Lower lobe of right lung (tissue), 2 donors: ENCODE measurements at regions not wholly inside any gene's neighbourhood (a gene's known extent, or its start where the extent isn't known, plus 50 kb on each side); places are given as distances from the start of the nearest gene placed in this dataset.
"Not testable (repeated sequence)": the region's sequence is repeated elsewhere in the genome, so short reads cannot be mapped to it uniquely, and the experiment has no call there.

Source experiments
- ATAC-seq, 2 donors: fragments of 200-7000 bp; cut with Tn5 transposase; one replicate each; pipeline ENCODE4 v1.9.1; 2020 to 2022; ENCODE audit warnings: mild to moderate bottlenecking in 2 of 2, moderate library complexity in 2 of 2
- DNase-seq: peaks from one replicate; pipeline ENCODE4 v3.0.0-alpha.2; 2020
- H3K27ac ChIP-seq: fragments of 200-600 bp; one replicate; pipeline ENCODE4 v1.8.0; 2022
- H3K27me3 ChIP-seq: fragments of 200-600 bp; one replicate; pipeline ENCODE4 v1.8.0; 2022; ENCODE audit warnings: low read depth
- H3K36me3 ChIP-seq: fragments of 200-600 bp; one replicate; pipeline ENCODE4 v1.8.0; 2022; ENCODE audit warnings: mild to moderate bottlenecking
- H3K4me1 ChIP-seq: fragments of 200-600 bp; one replicate; pipeline ENCODE4 v1.8.0; 2022
- H3K4me3 ChIP-seq: fragments of 200-600 bp; one replicate; pipeline ENCODE4 v1.8.0; 2022; ENCODE audit warnings: mild to moderate bottlenecking
- H3K9me3 ChIP-seq: fragments of 200-600 bp; one replicate; pipeline ENCODE4 v1.8.0; 2022
- intact Hi-C: fragments of 100-400 bp; cut with DNase I; formaldehyde crosslinking; loops from one replicate; pipeline ENCODE4 v1.11.0; 2022
- TF ChIP-seq, protein P1 (sequence below): fragments of 200-600 bp; IDR thresholded peaks from one replicate; pipeline ENCODE4 v1.8.0; 2022; ENCODE audit warnings: antibody characterized with exemption, mild to moderate bottlenecking
- donor health status: DM: no; HTN: yes; CAD: no; lungs with severe emphysema.

DNA sequence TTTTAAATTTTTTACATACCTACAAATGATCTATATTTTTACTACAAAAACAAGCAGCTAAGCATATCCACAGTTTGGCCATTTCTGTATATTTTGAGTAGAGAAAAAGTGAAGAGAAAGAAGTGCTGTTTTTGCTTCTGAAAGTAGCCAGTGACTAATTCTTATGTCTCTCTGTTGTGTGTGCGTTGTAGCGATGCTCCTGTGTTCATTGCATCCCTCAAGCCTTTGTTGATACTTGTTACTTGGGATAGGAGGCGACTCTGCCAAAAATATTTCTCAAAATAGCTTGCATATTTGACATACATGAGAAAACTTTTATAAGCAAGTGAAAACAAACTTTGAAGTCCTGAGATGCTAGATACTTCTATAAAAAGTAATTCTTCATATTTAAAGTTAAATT is 714.1 kb downstream of the FSCB start:
- Histone ChIP-seq H3K9me3 (no peaks in the 10 kb centered on the region), H3K4me3 (no peak overlapping the region)
- intact Hi-C loops: no loop called here

DNA sequence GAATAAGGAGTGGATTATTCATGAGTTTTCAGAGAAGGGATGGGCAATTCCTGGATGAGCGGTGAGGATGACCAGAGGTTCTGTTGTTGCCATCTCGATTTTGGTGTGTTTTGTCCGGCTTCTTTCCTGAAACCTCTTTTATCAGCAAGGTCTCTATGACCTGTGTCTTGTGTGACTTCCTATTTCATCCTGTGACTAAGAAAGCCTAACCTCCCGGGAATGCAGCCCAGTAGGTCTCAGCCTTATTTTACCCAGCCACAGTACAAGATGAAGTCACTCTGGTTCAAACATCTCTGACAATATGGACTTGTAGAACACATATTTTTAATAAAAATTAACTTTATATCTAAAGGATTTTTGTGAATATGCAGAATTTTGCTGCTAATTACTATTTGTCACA is 716.4 kb downstream of the FSCB start:
- no peak for DNase-seq
- Histone ChIP-seq H3K36me3 (no peaks in the 10 kb centered on the region), H3K4me1 (no peaks in the 10 kb centered on the region), H3K9me3 (no peaks in the 10 kb centered on the region), H3K27ac (no peak overlapping the region), H3K4me3 (no peak overlapping the region), H3K27me3 (no peaks in the 10 kb centered on the region)
- no peak for ATAC-seq
- TF ChIP-seq, protein P1, sequence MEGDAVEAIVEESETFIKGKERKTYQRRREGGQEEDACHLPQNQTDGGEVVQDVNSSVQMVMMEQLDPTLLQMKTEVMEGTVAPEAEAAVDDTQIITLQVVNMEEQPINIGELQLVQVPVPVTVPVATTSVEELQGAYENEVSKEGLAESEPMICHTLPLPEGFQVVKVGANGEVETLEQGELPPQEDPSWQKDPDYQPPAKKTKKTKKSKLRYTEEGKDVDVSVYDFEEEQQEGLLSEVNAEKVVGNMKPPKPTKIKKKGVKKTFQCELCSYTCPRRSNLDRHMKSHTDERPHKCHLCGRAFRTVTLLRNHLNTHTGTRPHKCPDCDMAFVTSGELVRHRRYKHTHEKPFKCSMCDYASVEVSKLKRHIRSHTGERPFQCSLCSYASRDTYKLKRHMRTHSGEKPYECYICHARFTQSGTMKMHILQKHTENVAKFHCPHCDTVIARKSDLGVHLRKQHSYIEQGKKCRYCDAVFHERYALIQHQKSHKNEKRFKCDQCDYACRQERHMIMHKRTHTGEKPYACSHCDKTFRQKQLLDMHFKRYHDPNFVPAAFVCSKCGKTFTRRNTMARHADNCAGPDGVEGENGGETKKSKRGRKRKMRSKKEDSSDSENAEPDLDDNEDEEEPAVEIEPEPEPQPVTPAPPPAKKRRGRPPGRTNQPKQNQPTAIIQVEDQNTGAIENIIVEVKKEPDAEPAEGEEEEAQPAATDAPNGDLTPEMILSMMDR: no peak
- intact Hi-C loops: no loop called here

More for the DNA sequence above, 714.1 kb downstream of the FSCB start:
- H3K27ac ChIP-seq: no peak overlapping the region
- ATAC-seq (no peak), DNase-seq (no peak)
- H3K36me3 ChIP-seq: no peaks in the 10 kb centered on the region
- TF ChIP-seq, protein P1: no peak
- no peaks in the 10 kb centered on the region for H3K27me3 ChIP-seq
- no peaks in the 10 kb centered on the region for H3K4me1 ChIP-seq

DNA sequence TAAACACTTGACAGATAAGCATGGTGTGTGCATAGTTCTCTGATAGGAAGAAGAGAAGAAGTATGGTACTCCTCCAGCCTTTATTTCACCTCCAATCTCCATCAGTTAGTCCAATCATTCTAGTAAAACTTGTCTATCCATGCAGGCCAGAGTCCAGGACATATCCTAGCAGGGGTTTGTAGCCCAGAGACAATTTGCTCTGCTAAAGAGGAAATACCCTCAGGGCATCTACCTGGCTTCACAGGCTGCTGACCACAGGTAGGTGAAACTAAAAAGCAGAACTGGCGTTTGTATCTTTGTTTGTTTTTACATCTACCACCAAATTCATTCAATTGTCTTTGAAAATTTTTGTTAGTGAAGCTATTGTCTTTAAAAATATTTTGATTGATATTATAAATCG is 717.6 kb downstream of the FSCB start:
- no peak overlapping the region for H3K4me3 ChIP-seq
- TF ChIP-seq, protein P1: no peak
- H3K27me3 ChIP-seq: no peaks in the 10 kb centered on the region
- no peak overlapping the region for H3K27ac ChIP-seq
- H3K9me3 ChIP-seq: no peaks in the 10 kb centered on the region
- H3K4me1 ChIP-seq: no peaks in the 10 kb centered on the region
- ATAC-seq (no peak), DNase-seq (no peak)
- intact Hi-C loops: no loop called here
- no peaks in the 10 kb centered on the region for H3K36me3 ChIP-seq

DNA sequence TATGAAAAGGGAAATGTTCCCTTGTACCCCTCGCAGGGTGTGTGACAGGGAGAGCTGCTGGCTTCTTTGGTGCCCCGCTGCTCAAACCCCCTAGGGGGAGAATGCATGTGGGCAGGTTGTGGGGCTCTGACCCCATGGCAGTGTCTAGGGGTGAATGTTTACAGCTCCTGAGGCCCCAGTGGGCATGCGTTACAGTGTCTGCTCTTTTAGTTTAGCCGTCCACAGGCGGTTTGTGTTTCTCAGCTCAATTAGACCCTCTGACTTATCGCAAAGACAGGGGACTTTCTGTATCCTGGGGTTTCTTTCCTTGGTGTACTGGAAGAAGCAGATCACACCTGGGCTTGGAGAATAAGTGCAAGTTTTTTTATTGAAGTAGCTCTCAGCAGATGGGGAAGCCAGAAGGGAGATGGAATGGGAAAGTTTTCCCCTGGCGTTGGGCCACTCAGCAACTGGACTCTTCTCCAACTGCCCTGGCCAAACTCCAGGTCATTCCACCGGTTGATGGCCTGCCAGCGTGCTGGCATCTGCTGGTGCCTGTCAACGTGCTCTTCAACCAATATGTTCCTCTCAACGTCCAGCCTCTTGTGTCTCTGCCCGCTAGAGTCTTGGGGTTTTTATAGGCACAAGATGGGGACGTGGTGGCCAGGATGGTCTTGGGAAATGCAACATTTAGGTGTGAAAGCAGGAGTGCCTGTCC is 720.9 kb downstream of the FSCB start:
- Histone ChIP-seq H3K4me1 (no peaks in the 10 kb centered on the region), H3K9me3 (no peaks in the 10 kb centered on the region), H3K4me3 (no peak overlapping the region), H3K27me3 (no peaks in the 10 kb centered on the region), H3K36me3 (no peaks in the 10 kb centered on the region), H3K27ac (no peak overlapping the region)
- ATAC-seq (no peak), DNase-seq (peak; percentile 28)
- intact Hi-C loops: no loop called here
- TF ChIP-seq, protein P1: no peak

DNA sequence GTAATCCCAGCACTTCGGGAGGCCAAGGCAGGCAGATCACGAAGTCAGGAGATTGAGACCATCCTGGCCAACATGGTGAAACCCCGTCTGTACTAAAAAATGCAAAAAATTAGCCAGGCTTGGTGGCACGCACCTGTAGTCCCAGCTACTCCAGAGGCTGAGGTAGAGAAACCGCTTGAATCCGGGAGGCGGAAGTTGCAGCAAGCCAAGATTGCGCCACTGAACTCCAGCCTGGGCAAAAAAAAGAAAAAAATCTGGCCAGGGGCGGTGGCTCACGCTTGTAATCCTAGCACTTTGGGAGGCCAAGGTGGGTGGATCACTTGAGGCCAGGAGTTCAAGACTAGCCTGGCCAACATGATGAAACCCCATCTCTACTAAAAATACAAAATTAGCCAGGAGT is 722.7 kb downstream of the FSCB start:
- H3K27ac ChIP-seq, H3K4me3 ChIP-seq, H3K27me3 ChIP-seq, H3K4me1 ChIP-seq, ATAC-seq, H3K36me3 ChIP-seq, H3K9me3 ChIP-seq, DNase-seq, intact Hi-C loops: not testable (repeated sequence)

DNA sequence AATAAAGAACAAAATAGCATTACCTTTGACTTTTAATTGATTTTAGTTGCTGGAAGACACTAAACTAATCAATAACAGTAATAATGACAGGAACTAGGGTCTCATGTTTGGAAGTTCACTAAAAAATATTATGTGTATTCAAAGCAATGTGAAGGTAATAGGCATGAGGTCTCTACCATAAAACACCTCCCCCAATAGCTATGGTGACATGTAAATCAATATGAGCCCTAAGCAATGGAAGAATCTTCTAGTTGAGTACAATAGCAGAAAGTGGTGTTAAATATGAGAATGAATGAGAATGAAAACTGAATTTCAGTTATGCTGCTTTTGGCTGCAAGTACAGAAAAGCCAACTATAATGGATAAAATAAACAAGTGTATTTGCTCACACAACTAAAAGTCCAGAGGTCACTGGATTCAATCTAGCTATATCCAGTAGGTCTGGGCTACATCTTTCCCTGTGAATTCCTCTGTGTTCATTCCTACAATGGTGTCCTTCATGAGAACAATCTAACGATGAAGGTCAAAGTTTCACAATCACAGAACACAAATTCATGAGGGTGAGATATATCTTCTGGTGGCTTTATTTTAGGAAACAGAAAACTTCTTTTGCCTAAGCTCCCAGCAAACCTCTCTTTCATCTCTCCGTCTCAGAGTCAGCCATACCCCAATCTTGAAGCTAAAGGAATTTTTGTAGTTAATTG is 728.0 kb downstream of the FSCB start:
- Histone ChIP-seq H3K27me3 (no peaks in the 10 kb centered on the region), H3K27ac (no peak overlapping the region), H3K4me1 (no peaks in the 10 kb centered on the region), H3K4me3 (no peak overlapping the region), H3K36me3 (no peaks in the 10 kb centered on the region), H3K9me3 (no peaks in the 10 kb centered on the region)
- ATAC-seq (no peak), DNase-seq (no peak)
- TF ChIP-seq, protein P1: no peak
- intact Hi-C loops: no loop called here
